Fibroblast of villous mesenchyme (primary cell): ENCODE measurements at regions not wholly inside any gene's neighbourhood (a gene's known extent, or its start where the extent isn't known, plus 50 kb on each side); places are given as distances from the start of the nearest gene placed in this dataset.

Experiments
- DNase-seq: peaks from one replicate; pipeline ENCODE4 v3.0.0-alpha.2; 2010; ENCODE audit warnings: low read depth
- H3K4me3 ChIP-seq: 2 replicates; pipeline ENCODE4 v1.5.1; 2011; ENCODE audit warnings: low read depth, mild to moderate bottlenecking, low read length
- CTCF ChIP-seq: IDR thresholded peaks from 2 replicates; pipeline ENCODE4 v1.5.1; 2012; ENCODE audit warnings: low read depth, mild to moderate bottlenecking, low read length; ENCODE audit not compliant: insufficient read depth

- no peak overlapping the region for H3K4me3 ChIP-seq
- no peak for DNase-seq
- no peak for TF ChIP-seq CTCF
Measured at GRCh38 chr17:43333433-43333943, 65.3 kb upstream of the ARL4D start.

- H3K4me3 ChIP-seq, result no peak overlapping the region
- no peak for TF ChIP-seq CTCF
- DNase-seq, result no peak
Measured at GRCh38 chr17:43332230-43332629, 66.6 kb upstream of the ARL4D start.

- H3K4me3 ChIP-seq, result no peak overlapping the region
- no peak for TF ChIP-seq CTCF
- peak; percentile 92 for DNase-seq
Measured at GRCh38 chr17:43330876-43331639, 67.7 kb upstream of the ARL4D start.

GRCh38 chr17:43329183-43329582 is 69.6 kb upstream of the ARL4D start:
- H3K4me3 ChIP-seq, result no peak overlapping the region
- TF ChIP-seq CTCF, result no peak
- DNase-seq, result no peak

- H3K4me3 ChIP-seq, result no peak overlapping the region
- no peak for TF ChIP-seq CTCF
- DNase-seq, result peak; percentile 44
Measured at GRCh38 chr17:43328650-43329049, 70.1 kb upstream of the ARL4D start.

GRCh38 chr17:43327834-43328420 is 70.9 kb upstream of the ARL4D start:
- no peak for DNase-seq
- H3K4me3 ChIP-seq, result no peak overlapping the region
- no peak for TF ChIP-seq CTCF
